Hindlimb muscle (tissue), 1 donor: ENCODE measurements at regions not wholly inside any gene's neighbourhood (a gene's known extent, or its start where the extent isn't known, plus 50 kb on each side); places are given as distances from the start of the nearest gene placed in this dataset.
A peak's percentile ranks its signal among the peaks of the same experiment; 100 is the strongest.

Experiments
- DNase-seq: peaks from one replicate; pipeline ENCODE4 v3.0.0-alpha.2; 2013

GRCh38 chr12:92089559-92089958 lies 56.1 kb downstream of the BTG1 start:
- no peak for DNase-seq

- no peak for DNase-seq
These were observed 56.8 kb downstream of the BTG1 start for GRCh38 chr12:92088805-92089204.

GRCh38 chr12:92085736-92086040 lies 60.0 kb downstream of the BTG1 start:
- no peak for DNase-seq

DNA sequence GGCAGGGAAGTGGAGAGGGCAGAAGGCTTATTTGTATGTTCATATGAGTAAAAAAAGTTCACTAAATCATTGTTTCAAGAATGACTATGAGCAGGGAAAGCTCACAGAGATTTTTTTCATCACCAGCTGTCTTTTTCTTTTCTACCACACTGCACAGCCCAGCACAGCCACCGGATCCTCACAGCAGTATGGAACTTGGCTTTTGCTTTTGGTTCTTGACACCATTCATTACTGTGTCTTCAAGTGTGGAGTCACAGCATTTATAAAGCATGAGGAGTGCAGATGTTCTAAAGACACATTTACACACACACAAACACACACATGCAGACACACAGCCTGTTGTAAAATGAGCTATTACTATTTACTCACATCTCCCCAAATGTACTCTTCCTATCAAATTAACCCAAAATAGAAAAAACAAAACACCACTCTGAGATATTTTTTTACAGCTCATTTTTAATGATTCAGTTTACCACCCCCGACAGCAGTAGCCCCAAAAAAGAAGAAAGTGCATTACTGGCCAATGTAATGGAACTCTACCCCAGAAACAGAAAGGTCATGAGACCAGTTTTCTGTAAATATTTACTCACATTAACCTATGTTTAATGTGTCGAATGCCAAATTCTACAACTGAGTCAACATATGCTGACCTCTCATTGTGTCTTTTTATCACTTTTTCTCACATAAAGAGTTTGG lies 60.5 kb downstream of the BTG1 start:
- no peak for DNase-seq

- DNase-seq: no peak
These were observed 64.7 kb downstream of the BTG1 start for GRCh38 chr12:92080911-92081285.

DNA sequence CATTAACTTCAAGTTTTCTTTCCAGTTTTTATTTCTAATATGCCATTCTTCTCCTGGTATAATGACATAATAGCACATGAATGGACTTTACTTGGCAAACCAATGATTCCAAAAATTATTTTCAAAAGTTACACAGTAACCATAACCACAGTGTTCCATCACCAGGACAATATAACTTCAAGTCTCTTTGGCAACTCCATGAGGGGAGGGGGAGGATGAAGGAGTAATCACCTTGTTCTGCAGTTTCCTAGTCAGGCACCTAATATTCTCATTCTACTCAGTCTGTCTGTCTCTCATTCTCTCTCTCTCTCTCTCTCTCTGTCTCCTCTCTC lies 66.6 kb downstream of the BTG1 start:
- DNase-seq: no peak

GRCh38 chr12:92078167-92079053 lies 67.2 kb downstream of the BTG1 start:
- DNase-seq: peak; percentile 35

DNA sequence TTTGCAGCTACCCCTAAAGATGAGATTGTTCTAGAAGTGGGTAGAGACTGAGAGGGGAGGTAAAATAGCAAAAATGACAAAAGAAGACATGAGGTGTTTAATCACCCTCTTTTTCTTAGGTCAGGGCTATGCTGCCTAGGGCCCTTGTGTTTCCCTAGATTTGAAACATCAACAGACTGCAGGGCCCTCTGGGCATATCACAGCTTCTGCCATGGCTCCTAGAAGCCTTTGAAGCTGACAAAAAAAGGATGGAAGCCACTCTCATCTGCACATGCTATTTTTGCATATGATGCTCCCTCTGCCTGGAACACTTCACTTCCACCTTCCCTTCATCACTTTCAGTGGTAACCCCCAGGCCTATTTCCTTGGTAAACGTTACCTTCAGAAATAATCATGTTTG lies 68.1 kb downstream of the BTG1 start:
- no peak for DNase-seq

DNA sequence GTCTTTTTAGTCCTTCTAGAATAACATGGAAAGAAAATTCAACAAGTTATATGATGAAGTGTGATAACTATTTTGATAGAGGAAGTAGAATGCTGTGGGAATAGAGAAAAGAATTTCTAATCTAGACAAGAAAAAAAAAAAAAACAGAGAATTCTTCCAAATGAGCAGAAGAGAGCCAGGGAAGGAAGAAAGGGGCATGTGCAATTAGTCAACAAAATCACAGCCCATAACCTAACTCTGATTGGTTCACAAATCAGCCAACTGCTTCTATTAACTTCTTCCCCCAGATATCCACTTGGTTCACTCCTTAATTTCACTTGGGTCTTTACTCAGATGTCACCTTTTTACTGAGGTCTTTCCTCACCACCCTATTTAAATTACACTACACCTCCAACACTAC lies 69.5 kb downstream of the BTG1 start:
- DNase-seq: no peak

- DNase-seq: no peak
These were observed 70.2 kb downstream of the BTG1 start for GRCh38 chr12:92075425-92075914.

DNA sequence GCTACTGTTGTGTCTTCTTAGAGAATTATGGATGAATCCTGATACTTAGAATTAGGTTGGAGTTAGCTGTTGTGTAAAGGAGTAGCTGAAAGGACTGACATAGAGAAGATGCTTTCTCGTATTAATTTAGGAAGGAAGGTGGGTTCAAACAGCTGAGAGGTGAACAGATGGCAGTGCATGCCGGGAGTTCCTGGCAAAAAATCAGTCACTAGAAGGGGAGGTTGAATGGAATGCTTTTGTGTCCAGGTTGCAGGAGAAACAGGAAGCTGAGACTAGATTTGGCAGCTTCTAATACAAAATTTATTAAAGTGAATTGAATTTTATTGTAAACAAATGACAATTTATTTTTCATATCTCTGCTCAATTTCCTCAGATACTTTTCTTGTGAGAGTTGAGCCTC lies 70.8 kb downstream of the BTG1 start:
- DNase-seq: no peak

DNA sequence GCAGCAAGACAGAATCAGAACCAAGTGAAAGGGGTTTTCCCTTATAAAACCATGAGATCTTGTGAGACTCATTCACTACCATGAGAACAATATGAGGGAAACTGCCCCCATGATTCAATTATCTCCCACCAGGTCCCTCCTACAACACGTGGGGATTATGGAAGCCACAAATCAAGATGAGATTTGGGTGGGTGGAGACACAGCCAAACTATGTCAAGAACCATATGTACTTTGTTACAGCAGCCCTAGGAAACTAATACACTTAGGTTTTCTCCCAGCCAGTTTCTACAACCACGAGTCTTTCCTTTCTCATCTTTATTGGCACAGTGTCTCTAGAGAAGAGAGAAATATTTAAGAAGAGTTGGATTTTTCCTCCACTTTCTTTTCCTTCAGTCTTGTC lies 72.6 kb downstream of the BTG1 start:
- DNase-seq: no peak

DNA sequence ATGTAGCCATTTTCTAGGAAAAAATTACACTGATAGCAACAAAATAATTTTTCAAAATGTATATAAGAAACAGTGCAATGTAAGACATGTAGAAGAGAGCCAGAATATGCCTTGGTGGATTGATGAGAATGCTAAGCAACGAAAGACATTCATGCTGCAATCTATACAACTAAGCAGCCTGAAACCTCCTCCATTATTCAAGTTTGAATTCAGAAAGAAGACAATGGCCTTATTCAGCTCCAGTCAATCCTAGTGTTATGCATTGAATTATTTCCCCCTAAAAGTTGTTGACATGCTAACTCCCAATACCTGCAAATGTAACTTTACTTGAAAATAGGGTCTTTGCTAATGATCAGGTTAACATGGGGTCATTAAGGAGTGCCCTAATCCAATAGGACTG lies 73.5 kb downstream of the BTG1 start:
- no peak for DNase-seq

DNA sequence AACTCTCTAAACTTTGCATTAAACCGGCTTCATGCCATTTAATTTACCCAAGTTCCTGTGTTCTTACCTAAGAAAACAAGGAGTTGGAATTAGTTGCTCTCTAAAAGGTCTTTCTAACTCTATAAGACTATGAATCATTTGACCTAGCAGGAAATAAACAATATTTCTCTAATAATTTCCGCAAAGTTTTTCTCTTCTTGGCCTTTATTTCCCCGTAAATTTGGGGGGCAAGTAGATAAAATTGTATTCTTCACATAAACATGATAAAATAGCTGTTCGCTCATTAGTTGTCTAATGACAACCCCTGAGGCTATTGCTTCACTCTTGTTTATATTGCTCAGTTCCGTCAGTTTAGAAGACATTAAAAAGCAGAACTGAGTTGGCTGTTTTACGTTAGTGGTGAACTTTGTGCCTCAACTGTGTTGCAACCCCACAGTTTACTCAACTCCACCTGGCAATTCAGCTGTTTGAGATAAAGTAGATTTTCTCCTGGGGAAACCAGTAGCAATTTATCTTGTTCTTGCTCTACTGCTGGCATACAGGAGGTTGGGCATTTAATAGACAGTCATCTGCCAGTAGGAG lies 74.7 kb downstream of the BTG1 start:
- no peak for DNase-seq

DNA sequence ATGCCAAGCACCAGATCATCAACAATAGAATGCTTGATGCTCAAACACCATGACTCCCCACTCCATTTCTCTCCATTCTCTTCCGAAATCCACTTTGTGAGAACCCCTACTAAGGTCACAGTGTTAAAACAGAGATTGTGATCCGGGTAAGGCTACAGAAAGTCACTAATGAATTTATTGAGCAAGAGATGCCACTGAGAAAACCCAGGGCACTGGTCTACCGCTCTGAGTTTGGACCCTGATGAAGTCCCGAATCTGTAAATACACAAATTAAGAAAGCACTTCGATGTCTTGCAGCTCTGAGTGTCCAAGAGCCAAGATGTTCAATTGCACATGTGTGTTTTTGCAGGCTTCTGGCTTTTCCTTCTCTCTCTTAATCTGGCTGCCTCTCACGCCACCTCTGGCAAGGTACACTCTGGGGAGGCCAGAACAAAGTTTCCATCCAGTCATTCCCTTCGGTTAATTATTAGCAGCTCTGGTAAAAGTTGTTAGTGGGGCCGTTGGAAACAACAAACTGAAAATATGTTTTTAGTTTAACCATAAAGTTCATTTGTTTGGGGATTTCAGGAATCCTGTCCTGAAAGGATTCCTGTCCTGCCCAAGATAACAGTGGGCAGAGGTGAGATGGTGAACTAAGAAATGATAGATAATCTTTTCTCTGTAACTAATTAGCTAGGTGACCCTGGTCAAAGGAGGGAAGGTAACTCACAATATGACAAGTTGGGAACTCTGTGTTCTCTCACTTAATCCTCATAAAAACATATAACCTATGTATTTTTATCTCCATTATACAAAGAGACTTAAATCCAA lies 75.4 kb downstream of the BTG1 start:
- DNase-seq: no peak

DNA sequence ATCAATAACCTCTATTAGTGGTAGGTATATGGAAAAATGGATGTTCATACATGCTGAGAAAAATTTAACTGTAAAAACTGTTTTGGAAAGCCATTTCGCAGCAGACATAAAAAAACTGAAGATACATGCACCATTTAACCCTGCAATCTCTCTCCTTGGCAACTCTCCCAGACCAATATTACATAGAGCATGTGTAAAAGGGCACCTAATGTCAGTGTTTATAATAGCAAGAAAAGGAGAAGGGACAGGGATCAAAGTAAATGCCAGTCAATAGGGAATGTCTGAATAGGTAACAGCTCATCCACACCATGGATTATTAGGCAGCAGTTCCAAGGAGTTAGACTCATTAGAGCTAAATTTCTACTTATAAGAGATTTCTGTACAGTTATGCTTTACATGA lies 77.2 kb downstream of the BTG1 start:
- no peak for DNase-seq

- no peak for DNase-seq
These were observed 80.0 kb downstream of the BTG1 start for GRCh38 chr12:92065639-92066038.

GRCh38 chr12:92065018-92065499 lies 80.6 kb downstream of the BTG1 start:
- DNase-seq: no peak

DNA sequence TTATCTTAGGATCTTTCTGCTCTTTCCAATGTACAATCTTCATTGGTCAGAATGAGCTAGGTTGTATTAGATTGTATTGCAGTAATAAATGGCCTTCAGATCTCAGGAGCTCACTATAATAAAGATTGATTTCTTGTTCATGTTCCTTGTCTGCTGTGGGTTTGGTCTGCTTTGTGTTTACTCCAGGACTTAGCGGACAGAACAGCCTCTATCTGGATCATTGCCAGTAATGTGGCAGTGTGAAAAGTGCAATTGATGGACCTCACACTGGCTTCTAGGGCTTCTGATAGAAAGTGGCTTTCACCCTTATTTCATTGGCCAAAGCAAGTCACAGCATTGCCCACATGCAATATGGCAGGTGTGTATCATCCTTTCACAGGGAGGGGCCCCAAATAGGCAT lies 81.2 kb downstream of the BTG1 start:
- DNase-seq: no peak

DNA sequence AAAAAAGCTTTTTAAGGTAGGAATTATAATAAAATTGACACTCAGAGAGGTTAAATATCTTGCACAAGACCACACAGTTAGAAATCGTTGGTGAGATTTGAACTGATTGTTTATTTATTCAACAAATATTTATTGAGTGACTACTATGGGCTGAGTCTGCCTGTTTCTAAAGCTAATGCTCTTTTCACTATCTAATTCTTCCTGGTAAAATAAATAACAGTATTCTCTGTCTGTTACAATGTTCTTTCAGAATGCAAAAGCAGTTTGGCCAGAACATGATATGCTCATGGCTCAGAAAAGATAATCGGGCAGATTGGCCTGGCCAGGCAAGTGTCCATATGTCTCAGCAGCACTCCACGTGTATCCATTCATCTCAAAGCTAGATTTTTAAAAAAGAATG lies 82.0 kb downstream of the BTG1 start:
- DNase-seq: no peak

DNA sequence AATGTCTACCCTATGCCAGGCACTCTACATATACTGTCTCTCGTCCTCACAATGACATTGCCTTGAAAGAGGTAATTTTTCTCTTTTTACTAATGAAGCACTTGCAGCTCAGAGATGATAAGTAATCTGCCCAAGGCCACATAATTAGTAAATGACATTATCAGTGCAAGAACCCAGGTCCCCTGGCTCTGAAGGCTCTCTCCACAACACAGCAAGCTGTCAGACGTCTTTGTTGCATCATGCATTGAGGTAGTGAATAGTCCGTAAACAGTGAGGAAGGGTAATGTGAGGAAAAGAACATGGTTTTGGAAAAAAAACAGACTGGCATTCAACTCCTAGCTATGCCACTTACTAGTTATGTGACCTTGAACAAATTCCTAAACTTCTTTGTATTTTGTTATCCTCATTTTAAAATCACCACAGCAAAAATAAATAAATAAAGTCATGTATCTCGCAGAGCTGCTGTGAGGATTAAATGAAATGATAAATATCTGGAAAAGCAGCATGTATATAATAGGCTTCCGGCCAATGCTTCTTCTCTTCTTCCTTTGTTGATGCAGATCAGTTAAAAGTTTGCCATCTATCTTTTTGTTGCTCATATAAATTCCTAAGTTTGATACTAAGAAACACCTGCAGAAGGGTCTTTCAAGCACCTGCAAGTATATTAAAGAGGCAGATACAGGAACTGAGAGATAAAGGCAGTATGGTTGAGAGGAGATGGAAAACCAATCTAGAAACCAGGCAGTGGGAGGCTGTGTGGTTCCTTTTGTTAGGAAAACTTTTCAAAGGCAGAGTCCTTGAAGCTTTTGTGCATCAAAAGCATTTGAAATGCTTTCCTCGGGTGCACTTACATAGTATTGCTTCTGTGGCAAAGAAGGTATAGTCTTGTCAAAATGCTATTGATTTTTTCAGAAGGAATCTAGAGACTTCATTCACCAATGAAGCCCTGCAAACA lies 82.8 kb downstream of the BTG1 start:
- no peak for DNase-seq

DNA sequence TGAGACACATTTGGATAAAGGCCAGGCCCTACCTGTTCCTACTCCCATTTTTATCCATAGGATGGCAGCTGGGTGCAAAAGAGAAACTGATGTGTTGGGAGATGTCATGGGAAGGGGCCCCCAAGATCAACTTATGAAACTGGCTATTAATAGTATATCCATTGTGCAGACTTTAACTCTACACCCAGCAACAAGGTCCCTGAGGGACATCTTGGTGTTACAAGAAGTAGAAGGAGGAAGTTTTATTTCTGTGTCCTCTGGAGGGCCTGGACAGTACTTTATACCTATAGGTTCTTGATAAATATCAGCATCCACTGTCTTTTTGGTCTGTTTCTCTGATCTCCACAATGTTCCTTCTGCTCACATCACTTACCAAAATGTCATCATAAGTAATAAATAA lies 84.6 kb downstream of the BTG1 start:
- DNase-seq: no peak
